Endothelial cell of umbilical vein (primary cell): ENCODE measurements at regions not wholly inside any gene's neighbourhood (a gene's known extent, or its start where the extent isn't known, plus 50 kb on each side); places are given as distances from the start of the nearest gene placed in this dataset.
A peak's percentile ranks its signal among the peaks of the same experiment; 100 is the strongest.

Experiments
- BruUV-seq: library from RNA; stranded (reverse); fragments of 400-500 nt; replicated peaks from 2 replicates; lab custom pipeline; 2021; lab: Mats Ljungman, UMichigan
- CTCF ChIA-PET: fragments of 300-600, 350-600 bp; sonication (Branson Sonifier 250); formaldehyde crosslinking; loops from one replicate; lab custom pipeline; 2021; ENCODE audit warnings: antibody characterized with exemption, inconsistent platforms; lab: Charles Lee
- POLR2A ChIA-PET: fragments of 300-600, 350-600 bp; sonication (Branson Sonifier 250); formaldehyde crosslinking; loops from one replicate; lab custom pipeline; 2021; ENCODE audit warnings: antibody characterized with exemption, inconsistent platforms; lab: Charles Lee
- DNase-seq: peaks from one replicate; pipeline ENCODE4 v3.0.0-alpha.2; 2011; ENCODE audit warnings: low read depth, low spot score
- FAIRE-seq: peaks from 2 replicates; lab custom pipeline; 2011; peaks lifted over from hg19 to GRCh38; lab: Jason Lieb, UNC
- H2AFZ ChIP-seq: 2 replicates; pipeline ENCODE4 v1.6.0; 2012; ENCODE audit warnings: low read depth, low read length, control low read depth, inconsistent platforms
- H3K27ac ChIP-seq: 2 replicates; pipeline ENCODE4 v1.5.1; 2011; ENCODE audit warnings: low read depth, mild to moderate bottlenecking, control low read depth, low read length, moderate library complexity; ENCODE audit not compliant: insufficient read depth
- H3K27me3 ChIP-seq, 2 experiments: 2 replicates each; pipeline versions ENCODE4 v1.6.0 to v1.6.1; 2011; ENCODE audit warnings: low read length in 2 of 2, mixed read lengths in 1 of 2; ENCODE audit not compliant: control insufficient read depth in 2 of 2, insufficient read depth in 2 of 2
- H3K36me3 ChIP-seq, 2 experiments: 2 replicates in 1 of 2; 3 replicates in 1 of 2; pipeline ENCODE4 v1.5.1; 2011; ENCODE audit warnings: low read length in 2 of 2, mild to moderate bottlenecking in 1 of 2, moderate library complexity in 1 of 2; ENCODE audit not compliant: control insufficient read depth in 2 of 2, insufficient read depth in 2 of 2; ENCODE audit errors: extremely low read depth in 1 of 2
- H3K4me1 ChIP-seq: 3 replicates; pipeline ENCODE4 v1.5.1; 2011; ENCODE audit warnings: mild to moderate bottlenecking, low read length; ENCODE audit not compliant: control insufficient read depth, insufficient read depth; ENCODE audit errors: extremely low read depth
- H3K4me2 ChIP-seq: 2 replicates; pipeline ENCODE4 v1.6.1; 2011; ENCODE audit warnings: low read length, control low read depth, mixed read lengths; ENCODE audit not compliant: insufficient read depth
- H3K4me3 ChIP-seq, 3 experiments: fragments of 200-600 bp in 1 of 3; sonication (generic), shearing (Covaris generic) in 1 of 3; replicated peaks in 1 of 3; 2 replicates each; pipeline ENCODE4 v1.5.1; 2011 to 2016; ENCODE audit warnings: control low read depth in 3 of 3, low read length in 3 of 3, mild to moderate bottlenecking in 2 of 3, inconsistent platforms in 1 of 3, low read depth in 1 of 3, moderate library complexity in 1 of 3; ENCODE audit not compliant: insufficient read depth in 1 of 3
- H3K79me2 ChIP-seq: 2 replicates; pipeline ENCODE4 v1.6.0; 2012; ENCODE audit warnings: low read length, inconsistent platforms; ENCODE audit not compliant: control insufficient read depth, insufficient read depth
- H3K9ac ChIP-seq: replicated peaks from 2 replicates; pipeline ENCODE3; 2011; ENCODE audit warnings: low read length, control low read depth; ENCODE audit not compliant: insufficient read depth; ENCODE audit errors: extremely low read depth
- H3K9me1 ChIP-seq: replicated peaks from 3 replicates; pipeline ENCODE4 v1.6.0; 2011; ENCODE audit warnings: mild to moderate bottlenecking, low read length; ENCODE audit not compliant: control insufficient read depth, insufficient read depth; ENCODE audit errors: extremely low read depth
- H3K9me3 ChIP-seq: replicated peaks from 2 replicates; pipeline ENCODE4 v1.5.1; 2012; ENCODE audit warnings: low read length, inconsistent platforms; ENCODE audit not compliant: control insufficient read depth, insufficient read depth
- H4K20me1 ChIP-seq: replicated peaks from 2 replicates; pipeline ENCODE3; 2011; ENCODE audit warnings: mild to moderate bottlenecking, low read length; ENCODE audit not compliant: control insufficient read depth, insufficient read depth; ENCODE audit errors: extremely low read depth
- CTCF ChIP-seq, 2 donors: IDR thresholded peaks; 1 replicate in 1 of 2; 2 replicates in 1 of 2; pipeline ENCODE4 v1.5.1; 2011; ENCODE audit warnings: low read length in 2 of 2, mild to moderate bottlenecking in 2 of 2, moderate library complexity in 2 of 2, control low read depth in 1 of 2, inconsistent platforms in 1 of 2, low read depth in 1 of 2; ENCODE audit not compliant: insufficient read depth in 1 of 2; ENCODE audit errors: extremely low read depth in 1 of 2
- EZH2 ChIP-seq: IDR thresholded peaks from 2 replicates; pipeline ENCODE4 v1.6.1; 2012; ENCODE audit warnings: borderline replicate concordance, low read depth, mild to moderate bottlenecking, moderate library complexity, low read length, inconsistent platforms; ENCODE audit not compliant: severe bottlenecking
- FOS ChIP-seq: IDR thresholded peaks from 2 replicates; pipeline ENCODE4 v1.6.1; 2011; ENCODE audit warnings: mild to moderate bottlenecking, low read length, moderate library complexity, borderline replicate concordance; ENCODE audit not compliant: insufficient read depth
- GATA2 ChIP-seq: IDR thresholded peaks from 2 replicates; pipeline ENCODE4 v1.7.0; 2011; ENCODE audit warnings: low read depth, mild to moderate bottlenecking, moderate library complexity, mixed read lengths, low read length; ENCODE audit not compliant: insufficient read length, insufficient read depth
- JUN ChIP-seq: IDR thresholded peaks from 2 replicates; pipeline ENCODE4 v1.6.1; 2011; ENCODE audit warnings: borderline replicate concordance, low read depth; ENCODE audit not compliant: insufficient read length, insufficient read depth
- MAX ChIP-seq: IDR thresholded peaks from 2 replicates; pipeline ENCODE4 v1.6.1; 2011; ENCODE audit not compliant: insufficient read depth, insufficient read length
- MYC ChIP-seq: IDR thresholded peaks from one replicate; pipeline ENCODE4 v1.6.1; 2011; ENCODE audit warnings: mild to moderate bottlenecking, low read depth, low read length
- POLR2A ChIP-seq: IDR thresholded peaks from 2 replicates; pipeline ENCODE4 v1.6.1; 2012; ENCODE audit warnings: low read depth, mild to moderate bottlenecking, control low read depth, low read length
- POLR2AphosphoS5 ChIP-seq: IDR thresholded peaks from 2 replicates; pipeline ENCODE4 v1.6.1; 2012; ENCODE audit warnings: low read depth, mild to moderate bottlenecking, control low read depth, low read length, moderate library complexity; ENCODE audit not compliant: insufficient read depth
- dilution Hi-C: fragments of 300-500 bp; cut with MboI; formaldehyde crosslinking; loops from one replicate; pipeline ENCODE4 v1.15.0; 2019; ENCODE audit warnings: low sequenced_read_pairs; ENCODE audit not compliant: extremely low pct_ligation_motif_present
- intact Hi-C: fragments of 100-400 bp; cut with micrococcal nuclease; formaldehyde crosslinking; loops from one replicate; pipeline ENCODE4 v1.10.0; 2022

GRCh38 chr4:103375278-103375677, 177.1 kb upstream of the CENPE start:
- H3K36me3 ChIP-seq = no peaks in the 10 kb centered on the region
- no peaks in the 10 kb centered on the region for H4K20me1 ChIP-seq
- intact Hi-C loops (no loop called here), dilution Hi-C loops (no loop called here)
- H3K9me3 ChIP-seq = no peaks in the 10 kb centered on the region
- TF ChIP-seq FOS = peak; percentile 56
- no peak for TF ChIP-seq JUN
- TF ChIP-seq EZH2 = no peak
- no TSS peak for BruUV-seq
- ChIA-PET POLR2A (no interaction called here), CTCF (no interaction called here)
- peaks cover 18% of the 10 kb centered on the region for H3K4me1 ChIP-seq
- H3K9me1 ChIP-seq = no peaks in the 10 kb centered on the region
- H3K79me2 ChIP-seq = no peaks in the 10 kb centered on the region
- H3K27ac ChIP-seq = no peak overlapping the region
- H3K9ac ChIP-seq = no peak overlapping the region
- no peak overlapping the region for H3K4me2 ChIP-seq
- DNase-seq (peak; percentile 11), FAIRE-seq (peak; percentile 74)
- no peak overlapping the region for H2AFZ ChIP-seq
- no peaks in the 10 kb centered on the region for H3K27me3 ChIP-seq
- no peak overlapping the region for H3K4me3 ChIP-seq

- DNase-seq = no peak
- H3K9me3 ChIP-seq = no peaks in the 10 kb centered on the region
- no peak overlapping the region for H3K4me2 ChIP-seq
- H3K36me3 ChIP-seq = no peaks in the 10 kb centered on the region
- no peak for TF ChIP-seq FOS
- no peak for TF ChIP-seq EZH2
- TF ChIP-seq GATA2 = no peak
- TF ChIP-seq CTCF (IDR thresholded peaks at IDR 0.05; ENCODE audit: extremely low read depth in 1 of 2, insufficient read depth in 1 of 2, low read depth in 1 of 2, low read length in 2 of 2) = no peak
- TF ChIP-seq MAX = no peak
- TF ChIP-seq POLR2AphosphoS5 = no peak
- TF ChIP-seq MYC = no peak
- TF ChIP-seq JUN = no peak
- no peak for TF ChIP-seq POLR2A
- ChIA-PET POLR2A (no interaction called here), CTCF (no interaction called here)
- peaks cover 18% of the 10 kb centered on the region for H3K4me1 ChIP-seq
- FAIRE-seq = peak; percentile 28
- intact Hi-C loops (no loop called here), dilution Hi-C loops (no loop called here)
- no peak overlapping the region for H3K9ac ChIP-seq
- H3K9me1 ChIP-seq = no peaks in the 10 kb centered on the region
- H3K27ac ChIP-seq = no peak overlapping the region
- BruUV-seq = no TSS peak
- no peaks in the 10 kb centered on the region for H3K27me3 ChIP-seq
- H3K79me2 ChIP-seq = no peaks in the 10 kb centered on the region
- no peak overlapping the region for H2AFZ ChIP-seq
- H4K20me1 ChIP-seq = no peaks in the 10 kb centered on the region
- H3K4me3 ChIP-seq = no peak overlapping the region
Observed at GRCh38 chr4:103374758-103375157, 176.6 kb upstream of the CENPE start.
